NCI-H345 (cell line): ENCODE measurements at regions not wholly inside any gene's neighbourhood (a gene's known extent, or its start where the extent isn't known, plus 50 kb on each side); places are given as distances from the start of the nearest gene placed in this dataset.

Experiments
- DNase-seq: peaks from one replicate; lab custom pipeline; 2025; lab: John Stamatoyannopoulos, UW

- DNase-seq, result no peak
Measured at GRCh38 chr3:148158210-148158609, 539.5 kb upstream of the AGTR1 start.

- DNase-seq, result no peak
Measured at GRCh38 chr3:148162132-148162531, 535.6 kb upstream of the AGTR1 start.

DNA sequence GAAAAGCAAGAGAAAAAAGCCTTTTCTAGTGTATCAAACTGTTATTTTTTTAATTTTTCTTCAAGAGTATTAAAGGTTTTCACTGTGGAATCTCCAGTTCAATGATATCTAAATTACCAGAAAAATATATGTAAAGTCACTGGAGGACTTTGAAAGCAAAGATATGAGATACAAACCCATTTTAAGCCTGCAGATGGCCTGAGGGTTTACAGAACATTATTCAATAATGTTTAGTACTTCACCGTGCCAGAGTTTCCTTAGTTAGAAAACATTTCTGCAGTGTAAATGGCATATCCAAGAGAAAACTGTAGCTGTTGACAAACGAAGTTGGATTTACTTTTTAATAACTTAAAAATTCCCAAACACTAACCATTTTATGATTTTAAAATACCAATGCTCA lies 529.4 kb upstream of the AGTR1 start:
- DNase-seq, result no peak

DNA sequence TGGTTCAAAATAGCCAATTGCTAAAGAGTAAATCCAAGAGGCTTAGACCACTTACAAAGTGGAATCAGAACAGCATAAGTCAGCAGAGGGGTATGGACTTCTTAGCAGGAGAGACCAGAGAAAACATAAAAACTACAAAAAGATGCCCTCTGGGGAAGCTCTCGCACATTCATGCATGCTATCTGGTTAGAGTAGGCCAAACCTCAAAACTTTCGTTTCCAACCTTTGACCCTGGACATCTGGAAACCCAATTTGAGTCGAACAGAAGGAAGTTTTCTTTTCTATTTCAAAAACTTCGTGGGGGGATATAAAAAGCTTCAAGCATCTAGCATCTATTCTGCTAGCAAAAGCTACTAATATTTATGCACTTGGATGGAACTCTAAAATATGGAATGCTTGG lies 523.9 kb upstream of the AGTR1 start:
- DNase-seq, result no peak

- DNase-seq, result no peak
Measured at GRCh38 chr3:148175214-148175613, 522.5 kb upstream of the AGTR1 start.

- peak; percentile 79 for DNase-seq
Measured at GRCh38 chr3:148178503-148178902, 519.2 kb upstream of the AGTR1 start.

GRCh38 chr3:148184798-148185197 lies 512.9 kb upstream of the AGTR1 start:
- DNase-seq, result no peak

GRCh38 chr3:148186881-148187280 lies 510.8 kb upstream of the AGTR1 start:
- DNase-seq, result no peak

DNA sequence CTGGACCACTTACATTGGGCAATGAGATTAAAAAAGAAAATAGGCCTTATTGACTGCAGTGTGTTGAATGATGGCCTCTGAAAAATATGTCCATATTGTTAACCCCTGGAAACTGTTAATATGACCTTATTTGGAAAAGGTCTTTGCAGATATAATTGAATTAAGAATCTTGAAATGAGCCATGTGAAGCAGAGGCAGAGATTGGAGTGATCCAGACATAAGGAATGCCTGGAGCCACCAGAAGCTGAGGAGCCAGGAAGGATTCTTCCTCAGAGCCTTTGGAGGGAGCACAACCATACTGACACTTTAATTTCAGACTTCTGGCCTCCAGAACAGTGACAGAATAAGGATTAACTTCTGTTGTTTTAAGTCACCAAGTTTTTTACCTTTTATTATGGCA lies 510.4 kb upstream of the AGTR1 start:
- DNase-seq, result no peak

GRCh38 chr3:148190441-148190990 lies 507.2 kb upstream of the AGTR1 start:
- DNase-seq, result no peak

GRCh38 chr3:148191966-148192365 lies 505.7 kb upstream of the AGTR1 start:
- DNase-seq, result no peak

DNA sequence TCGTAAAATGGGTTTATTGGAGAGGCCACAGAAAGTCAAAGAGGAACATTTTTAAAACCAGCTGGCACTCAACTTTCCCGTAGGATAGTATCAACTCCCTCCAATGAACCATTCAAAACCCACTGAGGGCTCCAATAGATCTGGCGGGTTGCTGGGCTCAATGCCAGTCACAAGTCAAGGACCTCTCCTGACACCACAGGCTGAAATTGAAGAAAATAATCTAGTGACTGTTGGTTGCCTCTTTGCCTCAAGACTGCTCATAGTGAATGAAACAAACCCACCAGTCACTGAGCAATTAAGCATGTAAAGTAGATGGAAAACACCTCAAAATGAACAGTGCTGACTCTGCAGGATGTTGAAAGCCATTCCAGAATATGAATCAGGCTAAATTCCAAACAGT lies 500.6 kb upstream of the AGTR1 start:
- DNase-seq, result no peak

- no peak for DNase-seq
Measured at GRCh38 chr3:148202386-148202785, 495.3 kb upstream of the AGTR1 start.

DNA sequence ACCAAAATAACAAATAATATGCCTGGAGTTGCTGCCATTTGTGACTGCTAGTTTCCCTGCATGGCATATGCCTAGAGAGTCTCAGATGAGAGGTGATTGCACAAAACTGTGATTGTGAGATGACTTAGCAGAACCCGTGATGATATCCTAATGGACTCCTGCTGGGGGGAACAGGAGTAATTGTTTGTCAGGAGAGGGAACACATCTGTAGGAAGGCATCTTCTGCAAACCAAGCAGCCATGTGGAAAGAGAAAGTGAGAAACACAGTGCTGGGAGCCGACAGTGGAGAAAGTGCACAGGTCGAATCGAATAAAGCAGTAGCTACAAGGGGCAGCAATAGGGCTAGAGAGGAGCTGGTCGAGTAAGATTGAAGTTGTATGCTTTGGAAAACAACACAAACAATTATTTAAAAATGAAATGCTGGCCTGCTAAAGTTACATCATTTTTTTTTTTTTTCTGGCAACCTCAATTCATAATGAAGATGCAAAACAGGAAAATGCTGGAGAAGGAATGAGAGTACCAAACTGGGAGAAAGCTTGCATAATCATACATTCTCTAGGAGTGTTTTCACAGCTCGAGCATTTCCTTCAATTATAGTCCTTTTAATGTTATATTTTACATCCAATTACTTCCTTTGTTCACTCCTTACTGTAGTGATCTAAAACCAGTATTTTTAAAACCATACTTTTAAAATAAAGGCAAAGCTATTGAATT lies 494.2 kb upstream of the AGTR1 start:
- no peak for DNase-seq

- no peak for DNase-seq
Measured at GRCh38 chr3:148204131-148204530, 493.6 kb upstream of the AGTR1 start.

DNA sequence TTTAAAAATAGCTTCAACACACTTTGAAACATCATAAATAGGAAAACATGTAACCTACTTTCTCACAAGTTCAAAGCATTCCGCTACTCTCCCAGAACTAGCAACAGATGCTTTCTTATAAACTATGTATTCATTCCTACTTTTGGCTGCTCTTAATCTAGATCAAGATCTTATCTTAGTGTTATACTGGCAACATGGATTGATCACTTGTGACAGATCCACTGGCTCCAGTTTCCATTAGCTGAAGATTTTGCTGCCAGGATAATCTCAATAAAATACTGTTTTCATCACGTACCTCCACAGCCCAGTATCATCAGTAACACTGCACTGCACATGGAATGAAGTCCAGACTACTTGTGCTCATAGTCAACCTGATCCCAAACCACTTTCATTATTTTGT lies 491.7 kb upstream of the AGTR1 start:
- DNase-seq, result no peak

GRCh38 chr3:148206446-148206845 lies 491.3 kb upstream of the AGTR1 start:
- DNase-seq, result no peak

- no peak for DNase-seq
Measured at GRCh38 chr3:148208975-148209374, 488.7 kb upstream of the AGTR1 start.

GRCh38 chr3:148211725-148212124 lies 486.0 kb upstream of the AGTR1 start:
- no peak for DNase-seq

DNA sequence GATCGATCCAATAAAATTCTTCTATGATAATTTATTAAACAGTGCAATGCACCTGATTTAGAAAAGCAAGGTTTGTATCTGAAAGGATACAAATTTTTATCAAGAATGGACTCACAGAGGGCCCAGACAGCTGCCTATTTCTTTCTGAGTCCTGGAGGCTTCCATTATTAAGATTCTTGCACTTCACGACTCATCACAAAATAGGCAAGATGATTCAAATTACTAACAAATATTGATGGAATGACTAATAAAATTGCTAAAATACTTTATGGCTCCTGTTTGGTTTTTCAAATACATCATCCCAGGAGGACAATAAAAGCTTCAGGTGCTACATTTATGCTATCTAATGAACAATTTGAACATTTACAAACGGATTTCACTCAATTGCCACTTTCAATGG lies 483.0 kb upstream of the AGTR1 start:
- no peak for DNase-seq

DNA sequence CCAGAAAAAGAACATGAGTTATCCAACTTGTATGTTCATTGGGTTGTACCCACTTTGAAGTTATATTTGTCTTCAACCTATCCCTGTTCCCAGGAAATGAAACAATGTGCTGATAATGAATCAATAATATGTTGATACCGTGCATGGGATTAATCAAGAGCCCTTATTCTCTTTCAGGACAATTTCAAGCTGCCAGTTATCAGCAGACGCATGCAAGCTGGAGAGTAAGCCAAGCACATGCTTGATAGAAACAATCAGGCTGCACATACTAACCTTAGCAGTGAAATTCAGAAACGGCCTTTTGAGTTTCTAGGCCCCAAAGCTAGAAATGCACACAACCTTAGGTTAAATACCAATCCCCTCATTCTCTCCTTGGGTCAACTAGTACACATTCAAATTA lies 480.4 kb upstream of the AGTR1 start:
- DNase-seq, result no peak

GRCh38 chr3:148218222-148218621 lies 479.5 kb upstream of the AGTR1 start:
- no peak for DNase-seq

DNA sequence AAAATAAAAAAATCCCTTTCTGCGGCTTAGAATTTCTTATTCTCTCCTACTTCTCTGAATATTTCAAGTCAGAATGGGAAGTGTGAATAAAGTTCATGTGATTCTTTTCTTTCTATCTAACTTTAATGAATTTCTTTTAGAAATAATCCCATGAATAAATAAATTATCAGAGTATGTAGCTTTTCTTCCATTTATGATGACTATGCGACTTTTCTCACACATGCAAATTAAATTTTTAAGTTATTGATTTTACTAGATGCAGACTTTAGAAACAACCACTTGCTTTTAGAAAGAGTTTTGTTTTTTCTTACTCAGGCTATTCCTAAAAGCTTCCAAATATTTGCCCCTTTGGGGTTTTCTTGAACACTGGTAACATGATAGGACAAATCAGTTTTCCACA lies 477.7 kb upstream of the AGTR1 start:
- DNase-seq, result no peak

DNA sequence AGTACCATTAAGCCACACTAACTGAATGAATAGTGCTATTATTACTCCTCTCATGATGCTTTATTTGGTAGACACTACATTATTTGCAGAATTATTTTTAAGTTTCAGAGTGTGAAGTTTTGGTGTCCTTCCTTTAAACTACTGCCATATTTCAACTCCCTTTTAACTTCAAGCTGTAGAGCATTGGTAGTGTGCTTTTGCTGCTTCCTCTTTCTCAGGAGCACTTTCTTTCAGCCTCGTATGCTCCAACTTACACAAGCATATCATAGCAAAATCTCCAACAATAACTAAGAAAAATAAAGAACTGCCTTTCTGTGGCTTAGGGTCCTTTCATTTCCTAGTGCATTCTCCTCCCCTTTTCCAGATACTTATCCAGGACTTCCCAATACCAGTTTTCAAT lies 476.4 kb upstream of the AGTR1 start:
- DNase-seq, result no peak
